ENCODE measurements at regions not wholly inside any gene's neighbourhood (a gene's known extent, or its start where the extent isn't known, plus 50 kb on each side); places are given as distances from the start of the nearest gene placed in this dataset.

GRCh38 chr15:31781261-31781660 is 249.1 kb upstream of the CHRNA7 start:
- TF ChIP-seq, protein P1, sequence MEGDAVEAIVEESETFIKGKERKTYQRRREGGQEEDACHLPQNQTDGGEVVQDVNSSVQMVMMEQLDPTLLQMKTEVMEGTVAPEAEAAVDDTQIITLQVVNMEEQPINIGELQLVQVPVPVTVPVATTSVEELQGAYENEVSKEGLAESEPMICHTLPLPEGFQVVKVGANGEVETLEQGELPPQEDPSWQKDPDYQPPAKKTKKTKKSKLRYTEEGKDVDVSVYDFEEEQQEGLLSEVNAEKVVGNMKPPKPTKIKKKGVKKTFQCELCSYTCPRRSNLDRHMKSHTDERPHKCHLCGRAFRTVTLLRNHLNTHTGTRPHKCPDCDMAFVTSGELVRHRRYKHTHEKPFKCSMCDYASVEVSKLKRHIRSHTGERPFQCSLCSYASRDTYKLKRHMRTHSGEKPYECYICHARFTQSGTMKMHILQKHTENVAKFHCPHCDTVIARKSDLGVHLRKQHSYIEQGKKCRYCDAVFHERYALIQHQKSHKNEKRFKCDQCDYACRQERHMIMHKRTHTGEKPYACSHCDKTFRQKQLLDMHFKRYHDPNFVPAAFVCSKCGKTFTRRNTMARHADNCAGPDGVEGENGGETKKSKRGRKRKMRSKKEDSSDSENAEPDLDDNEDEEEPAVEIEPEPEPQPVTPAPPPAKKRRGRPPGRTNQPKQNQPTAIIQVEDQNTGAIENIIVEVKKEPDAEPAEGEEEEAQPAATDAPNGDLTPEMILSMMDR (conservative IDR thresholded peaks at IDR 0.05): no peak
- DNase-seq (ENCODE audit: extremely low spot score, unreplicated experiment): no peak
- no peaks in the 10 kb centered on the region for H3K27me3 Mint-ChIP-seq
- no peak overlapping the region for H3K4me3 Mint-ChIP-seq
- H3K36me3 Mint-ChIP-seq: no peaks in the 10 kb centered on the region
- no peaks in the 10 kb centered on the region for H3K4me1 Mint-ChIP-seq (ENCODE audit: unreplicated experiment)
- no peak overlapping the region for H3K27ac Mint-ChIP-seq
- H3K9me3 Mint-ChIP-seq: no peaks in the 10 kb centered on the region

DNA sequence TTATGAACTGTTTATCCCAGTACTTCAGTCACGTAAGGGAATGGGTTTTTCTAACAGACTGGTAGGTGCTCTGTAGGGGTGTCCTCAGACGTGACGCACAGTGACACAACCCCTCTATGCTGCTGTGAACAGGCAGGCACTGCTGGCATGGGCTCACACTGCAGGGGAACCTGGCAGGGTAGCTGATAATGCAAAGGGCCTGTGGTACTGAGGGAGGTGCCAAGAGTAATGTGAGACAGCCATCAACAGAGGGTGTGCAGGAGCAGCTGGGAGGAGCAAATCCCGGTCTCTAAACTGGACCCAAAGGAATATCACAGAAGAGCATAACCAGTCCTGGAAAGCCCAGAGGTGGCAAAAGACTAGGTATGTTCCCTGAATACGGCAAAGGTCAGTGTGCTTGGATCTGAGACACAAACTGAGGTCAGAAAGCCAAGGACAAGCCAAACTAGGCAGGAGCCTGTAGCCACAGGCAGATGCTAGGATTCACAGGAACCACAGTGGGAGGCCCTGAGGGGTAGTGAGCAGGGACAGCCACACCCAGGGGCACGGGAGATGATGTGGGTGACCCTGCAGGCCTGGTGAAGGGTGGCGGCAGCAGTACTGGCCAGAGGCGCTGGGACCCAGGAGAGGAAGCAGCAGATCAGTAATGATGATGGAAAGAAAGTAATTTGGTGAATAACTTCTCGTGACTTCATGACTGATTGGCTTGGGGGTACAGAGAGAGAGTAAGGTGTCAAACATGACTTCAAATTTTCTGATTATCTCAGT is 248.1 kb upstream of the CHRNA7 start:
- no peak overlapping the region for H3K4me3 Mint-ChIP-seq
- TF ChIP-seq, protein P1 (conservative IDR thresholded peaks at IDR 0.05): no peak
- no peaks in the 10 kb centered on the region for H3K36me3 Mint-ChIP-seq
- H3K27me3 Mint-ChIP-seq: no peaks in the 10 kb centered on the region
- no peaks in the 10 kb centered on the region for H3K4me1 Mint-ChIP-seq (ENCODE audit: unreplicated experiment)
- no peak for DNase-seq (ENCODE audit: extremely low spot score, unreplicated experiment)
- no peaks in the 10 kb centered on the region for H3K9me3 Mint-ChIP-seq
- no peak overlapping the region for H3K27ac Mint-ChIP-seq

DNA sequence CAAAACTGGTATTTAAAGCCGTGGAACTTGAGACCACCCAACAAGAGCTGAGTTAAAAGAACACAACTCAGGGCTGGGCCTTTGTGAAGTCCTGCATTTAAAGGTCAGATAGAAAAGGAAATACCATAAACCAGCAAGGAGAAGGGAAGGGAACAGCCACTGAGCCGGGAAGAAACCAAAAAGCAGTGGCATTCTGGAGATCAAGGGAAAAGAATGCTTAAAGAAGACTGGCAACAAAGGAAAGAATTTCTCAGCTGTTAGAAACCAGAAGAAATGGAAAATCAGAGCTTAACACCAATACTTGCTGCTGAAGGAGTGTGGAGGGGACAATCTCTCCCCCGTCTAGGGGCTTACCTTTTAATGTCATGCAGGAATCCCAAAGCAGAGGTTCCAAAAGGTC is 247.4 kb upstream of the CHRNA7 start:
- no peaks in the 10 kb centered on the region for H3K9me3 Mint-ChIP-seq
- H3K27me3 Mint-ChIP-seq: no peaks in the 10 kb centered on the region
- no peaks in the 10 kb centered on the region for H3K4me1 Mint-ChIP-seq (ENCODE audit: unreplicated experiment)
- peak overlapping the region; percentile 7 for H3K27ac Mint-ChIP-seq
- no peak overlapping the region for H3K4me3 Mint-ChIP-seq
- no peaks in the 10 kb centered on the region for H3K36me3 Mint-ChIP-seq
- TF ChIP-seq, protein P1 (conservative IDR thresholded peaks at IDR 0.05): no peak
- DNase-seq (ENCODE audit: extremely low spot score, unreplicated experiment): no peak

DNA sequence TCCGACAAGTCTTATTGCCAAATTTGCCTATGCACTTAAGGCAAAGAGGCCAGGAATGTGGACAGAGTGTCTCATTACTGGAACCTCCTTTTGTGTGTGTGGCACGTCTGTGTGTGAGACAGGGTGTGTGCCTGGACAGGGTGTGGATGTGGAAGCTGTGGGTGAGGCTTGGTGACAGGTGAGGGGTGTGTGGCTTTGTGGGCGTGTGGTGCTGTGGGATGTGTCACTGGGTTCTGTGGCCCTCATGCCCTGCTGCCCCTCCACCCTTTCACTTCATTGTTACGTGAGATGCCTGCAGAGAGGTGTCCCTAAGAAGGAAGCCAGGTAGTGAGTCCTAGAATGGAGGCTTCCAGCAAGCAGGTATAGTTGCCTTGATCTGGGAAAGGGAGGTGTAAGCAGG is 244.0 kb upstream of the CHRNA7 start:
- H3K4me3 Mint-ChIP-seq: no peak overlapping the region
- H3K36me3 Mint-ChIP-seq: no peaks in the 10 kb centered on the region
- H3K27me3 Mint-ChIP-seq: no peaks in the 10 kb centered on the region
- no peak for DNase-seq (ENCODE audit: extremely low spot score, unreplicated experiment)
- H3K27ac Mint-ChIP-seq: no peak overlapping the region
- TF ChIP-seq, protein P1 (conservative IDR thresholded peaks at IDR 0.05): no peak
- H3K4me1 Mint-ChIP-seq (ENCODE audit: unreplicated experiment): no peaks in the 10 kb centered on the region
- no peaks in the 10 kb centered on the region for H3K9me3 Mint-ChIP-seq

DNA sequence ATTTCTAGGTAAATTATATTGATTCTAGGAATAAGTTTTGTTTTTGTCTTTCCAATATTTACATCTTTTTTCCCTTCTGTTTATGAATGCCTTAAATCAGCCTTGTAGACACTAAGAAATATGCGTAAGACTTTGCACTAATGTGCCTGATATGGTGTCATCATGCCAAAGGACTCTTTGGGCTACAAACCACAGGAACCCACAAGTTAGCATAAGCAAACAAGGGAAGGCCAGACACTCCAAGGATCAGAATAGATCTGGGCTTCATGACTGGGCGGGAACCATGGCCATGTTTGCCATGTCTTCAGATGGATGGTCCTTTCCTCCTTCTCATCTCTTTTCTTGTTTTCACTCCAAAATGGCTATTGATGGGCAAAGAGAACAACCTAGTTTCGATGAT is 242.2 kb upstream of the CHRNA7 start:
- Mint-ChIP-seq H3K9me3 (no peaks in the 10 kb centered on the region), H3K27me3 (no peaks in the 10 kb centered on the region), H3K4me1 (ENCODE audit: unreplicated experiment) (no peaks in the 10 kb centered on the region), H3K27ac (no peak overlapping the region), H3K36me3 (no peaks in the 10 kb centered on the region), H3K4me3 (no peak overlapping the region)
- TF ChIP-seq, protein P1 (conservative IDR thresholded peaks at IDR 0.05): no peak
- DNase-seq (ENCODE audit: extremely low spot score, unreplicated experiment): no peak

All from type B pancreatic cell (in vitro differentiated cells).